Esophagus squamous epithelium (tissue), 5 donors: ENCODE measurements at regions not wholly inside any gene's neighbourhood (a gene's known extent, or its start where the extent isn't known, plus 50 kb on each side); places are given as distances from the start of the nearest gene placed in this dataset.

Experiments used
- DNase-seq: peaks from one replicate; lab custom pipeline; 2025; lab: John Stamatoyannopoulos, UW
- H3K27ac ChIP-seq, 4 donors: fragments of 200-600 bp; sonication (generic); one replicate each; pipeline ENCODE4 v1.5.1; 2016 to 2019; ENCODE audit warnings: mild to moderate bottlenecking in 1 of 4
- H3K27me3 ChIP-seq, 4 donors: fragments of 200-600 bp; sonication (generic); 1 replicate in 3 of 4; 2 replicates in 1 of 4; pipeline versions ENCODE4 v1.5.1 to v1.6.0; 2017 to 2021; ENCODE audit warnings: antibody characterized with exemption in 1 of 4
- H3K36me3 ChIP-seq, 3 donors: fragments of 200-600 bp; sonication (generic); one replicate each; pipeline ENCODE4 v1.5.1; 2016 to 2019
- H3K4me1 ChIP-seq, 3 donors: fragments of 200-600 bp; sonication (generic); one replicate each; pipeline ENCODE4 v1.5.1; 2017 to 2019
- H3K4me3 ChIP-seq, 4 donors: fragments of 200-600 bp; sonication (generic); 1 replicate in 3 of 4; 2 replicates in 1 of 4; pipeline ENCODE4 v1.5.1; 2016 to 2019; ENCODE audit warnings: mild to moderate bottlenecking in 2 of 4, moderate library complexity in 1 of 4
- H3K9me3 ChIP-seq, 3 donors: fragments of 200-600 bp; sonication (generic); one replicate each; pipeline ENCODE4 v1.5.1; 2016 to 2019
- POLR2A ChIP-seq, 4 donors: fragments of 450-650 bp; IDR thresholded peaks; one replicate each; pipeline ENCODE4 v1.6.1; 2017; ENCODE audit warnings: antibody characterized with exemption in 4 of 4, mild to moderate bottlenecking in 4 of 4, moderate library complexity in 3 of 4
- WGBS, 2 donors: methylation state at CpG; one replicate each; pipeline ENCODE4 v1.1.5; 2018; 5-methylcytosine and 5-hydroxymethylcytosine counted together
- intact Hi-C: fragments of 100-400 bp; cut with DNase I; formaldehyde crosslinking; loops from one replicate; pipeline ENCODE4 v1.15.0; 2022
- TF ChIP-seq, protein P1 (sequence below), 6 experiments: fragments of 450-650 bp in 4 of 6; fragments of 200-600 bp in 2 of 6; sonication (generic) in 2 of 6; IDR thresholded peaks; one replicate each; pipeline ENCODE4 v1.5.1; 2016 to 2019; ENCODE audit warnings: antibody characterized with exemption in 6 of 6, mild to moderate bottlenecking in 4 of 6, moderate library complexity in 4 of 6
- donor health status: DM: yes; HTN: yes; CAD: no.

- no peaks in the 10 kb centered on the region for H3K36me3 ChIP-seq
- DNase-seq: no peak
- no peaks in the 10 kb centered on the region for H3K9me3 ChIP-seq
- H3K27ac ChIP-seq: no peak overlapping the region
- WGBS, 2 donors: 85 to 95% methylated on average over 8 to 11 of the region's 11 CpGs
- no peaks in the 10 kb centered on the region for H3K27me3 ChIP-seq
- H3K4me3 ChIP-seq: no peak overlapping the region
- peaks cover 0 to 28% (median 8%) of the 10 kb centered on the region in 3 donors for H3K4me1 ChIP-seq
- TF ChIP-seq, protein P1, sequence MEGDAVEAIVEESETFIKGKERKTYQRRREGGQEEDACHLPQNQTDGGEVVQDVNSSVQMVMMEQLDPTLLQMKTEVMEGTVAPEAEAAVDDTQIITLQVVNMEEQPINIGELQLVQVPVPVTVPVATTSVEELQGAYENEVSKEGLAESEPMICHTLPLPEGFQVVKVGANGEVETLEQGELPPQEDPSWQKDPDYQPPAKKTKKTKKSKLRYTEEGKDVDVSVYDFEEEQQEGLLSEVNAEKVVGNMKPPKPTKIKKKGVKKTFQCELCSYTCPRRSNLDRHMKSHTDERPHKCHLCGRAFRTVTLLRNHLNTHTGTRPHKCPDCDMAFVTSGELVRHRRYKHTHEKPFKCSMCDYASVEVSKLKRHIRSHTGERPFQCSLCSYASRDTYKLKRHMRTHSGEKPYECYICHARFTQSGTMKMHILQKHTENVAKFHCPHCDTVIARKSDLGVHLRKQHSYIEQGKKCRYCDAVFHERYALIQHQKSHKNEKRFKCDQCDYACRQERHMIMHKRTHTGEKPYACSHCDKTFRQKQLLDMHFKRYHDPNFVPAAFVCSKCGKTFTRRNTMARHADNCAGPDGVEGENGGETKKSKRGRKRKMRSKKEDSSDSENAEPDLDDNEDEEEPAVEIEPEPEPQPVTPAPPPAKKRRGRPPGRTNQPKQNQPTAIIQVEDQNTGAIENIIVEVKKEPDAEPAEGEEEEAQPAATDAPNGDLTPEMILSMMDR (IDR thresholded peaks at IDR 0.05): no peak
- no peak for TF ChIP-seq POLR2A (IDR thresholded peaks at IDR 0.05)
- intact Hi-C loops: no loop called here
These were observed 242.4 kb upstream of the RAB4A start for GRCh38 chr1:229028544-229028943.

GRCh38 chr1:229028987-229029878 is 241.7 kb upstream of the RAB4A start:
- Histone ChIP-seq H3K36me3 (no peaks in the 10 kb centered on the region), H3K27ac (no peak overlapping the region), H3K27me3 (no peaks in the 10 kb centered on the region), H3K4me3 (no peak overlapping the region), H3K9me3 (no peaks in the 10 kb centered on the region), H3K4me1 (peaks cover 0 to 25% (median 7%) of the 10 kb centered on the region in 3 donors)
- DNase-seq: no peak
- 88 to 94% methylated on average over 10 of the region's 10 CpGs for WGBS, 2 donors
- TF ChIP-seq, protein P1 (IDR thresholded peaks at IDR 0.05): no peak
- TF ChIP-seq POLR2A (IDR thresholded peaks at IDR 0.05): no peak
- intact Hi-C loops: no loop called here

DNA sequence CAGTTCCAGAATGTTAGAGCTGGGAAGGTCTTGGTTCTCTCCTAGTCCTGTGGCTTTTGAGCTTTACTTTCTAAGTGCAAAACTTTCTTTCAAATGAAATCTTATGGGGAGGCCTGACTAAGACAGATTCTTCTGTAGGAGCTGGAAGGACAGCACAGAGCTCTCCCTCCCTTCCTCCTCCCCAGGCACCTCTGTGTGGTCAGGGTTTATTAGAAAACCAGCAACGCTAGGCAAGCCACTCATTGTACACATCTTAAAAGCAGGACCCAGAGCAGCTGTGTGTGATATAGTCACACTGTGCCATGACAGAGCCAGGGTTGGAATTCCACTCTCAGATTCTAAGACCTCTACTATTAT is 241.1 kb upstream of the RAB4A start:
- peaks cover 0 to 18% (median 2%) of the 10 kb centered on the region in 3 donors for H3K4me1 ChIP-seq

GRCh38 chr1:229030630-229031029 is 240.3 kb upstream of the RAB4A start:
- H3K4me3 ChIP-seq: no peak overlapping the region
- H3K27me3 ChIP-seq: no peaks in the 10 kb centered on the region
- no peak for DNase-seq
- WGBS, 2 donors: 80 to 87% methylated on average over 3 of the region's 3 CpGs
- H3K36me3 ChIP-seq: no peaks in the 10 kb centered on the region
- H3K27ac ChIP-seq: no peak overlapping the region
- H3K4me1 ChIP-seq: peaks cover 0 to 16% (median 0%) of the 10 kb centered on the region in 3 donors
- intact Hi-C loops: no loop called here
- H3K9me3 ChIP-seq: no peaks in the 10 kb centered on the region
- TF ChIP-seq, protein P1 (IDR thresholded peaks at IDR 0.05): no peak
- no peak for TF ChIP-seq POLR2A (IDR thresholded peaks at IDR 0.05)

More for the DNA sequence above, 241.1 kb upstream of the RAB4A start:
- TF ChIP-seq POLR2A (IDR thresholded peaks at IDR 0.05): no peak
- TF ChIP-seq, protein P1 (IDR thresholded peaks at IDR 0.05): no peak
- Histone ChIP-seq H3K27ac (no peak overlapping the region), H3K4me3 (no peak overlapping the region), H3K27me3 (no peaks in the 10 kb centered on the region), H3K9me3 (no peaks in the 10 kb centered on the region), H3K36me3 (no peaks in the 10 kb centered on the region)
- DNase-seq: no peak
- intact Hi-C loops: no loop called here
- 60 to 88% methylated on average over 1 of the region's 1 CpG for WGBS, 2 donors

DNA sequence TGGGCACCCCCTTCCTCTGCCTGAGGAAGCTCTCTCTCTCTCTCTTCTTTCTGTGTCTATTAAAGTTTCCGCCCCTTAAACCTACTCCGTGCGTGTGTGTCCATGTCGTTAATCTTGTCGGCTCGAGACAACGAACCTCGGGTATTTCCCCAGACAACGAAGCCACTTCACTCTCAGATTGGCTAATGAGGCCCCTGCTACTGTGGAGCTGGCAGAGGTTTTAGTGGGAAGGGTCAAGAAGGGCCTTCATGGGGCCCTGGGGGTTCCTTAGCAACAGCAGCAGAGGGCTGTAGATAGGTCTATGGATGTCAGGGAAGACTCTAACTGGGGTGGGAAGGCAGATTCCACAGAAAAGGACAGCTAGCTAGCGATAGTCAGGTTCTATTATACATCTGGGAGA is 239.8 kb upstream of the RAB4A start:
- H3K9me3 ChIP-seq: no peaks in the 10 kb centered on the region
- no peak overlapping the region for H3K27ac ChIP-seq
- H3K27me3 ChIP-seq: no peaks in the 10 kb centered on the region
- no peaks in the 10 kb centered on the region for H3K36me3 ChIP-seq
- WGBS, 2 donors: 56 to 71% methylated on average over 8 to 9 of the region's 10 CpGs
- peaks cover 0 to 16% (median 0%) of the 10 kb centered on the region in 3 donors for H3K4me1 ChIP-seq
- intact Hi-C loops: no loop called here
- TF ChIP-seq POLR2A (IDR thresholded peaks at IDR 0.05): no peak
- TF ChIP-seq, protein P1 (IDR thresholded peaks at IDR 0.05): no peak
- no peak for DNase-seq
- no peak overlapping the region for H3K4me3 ChIP-seq
